ENCODE measurements at regions not wholly inside any gene's neighbourhood (a gene's known extent, or its start where the extent isn't known, plus 50 kb on each side); places are given as distances from the start of the nearest gene placed in this dataset.
A peak's percentile ranks its signal among the peaks of the same experiment; 100 is the strongest.

DNA sequence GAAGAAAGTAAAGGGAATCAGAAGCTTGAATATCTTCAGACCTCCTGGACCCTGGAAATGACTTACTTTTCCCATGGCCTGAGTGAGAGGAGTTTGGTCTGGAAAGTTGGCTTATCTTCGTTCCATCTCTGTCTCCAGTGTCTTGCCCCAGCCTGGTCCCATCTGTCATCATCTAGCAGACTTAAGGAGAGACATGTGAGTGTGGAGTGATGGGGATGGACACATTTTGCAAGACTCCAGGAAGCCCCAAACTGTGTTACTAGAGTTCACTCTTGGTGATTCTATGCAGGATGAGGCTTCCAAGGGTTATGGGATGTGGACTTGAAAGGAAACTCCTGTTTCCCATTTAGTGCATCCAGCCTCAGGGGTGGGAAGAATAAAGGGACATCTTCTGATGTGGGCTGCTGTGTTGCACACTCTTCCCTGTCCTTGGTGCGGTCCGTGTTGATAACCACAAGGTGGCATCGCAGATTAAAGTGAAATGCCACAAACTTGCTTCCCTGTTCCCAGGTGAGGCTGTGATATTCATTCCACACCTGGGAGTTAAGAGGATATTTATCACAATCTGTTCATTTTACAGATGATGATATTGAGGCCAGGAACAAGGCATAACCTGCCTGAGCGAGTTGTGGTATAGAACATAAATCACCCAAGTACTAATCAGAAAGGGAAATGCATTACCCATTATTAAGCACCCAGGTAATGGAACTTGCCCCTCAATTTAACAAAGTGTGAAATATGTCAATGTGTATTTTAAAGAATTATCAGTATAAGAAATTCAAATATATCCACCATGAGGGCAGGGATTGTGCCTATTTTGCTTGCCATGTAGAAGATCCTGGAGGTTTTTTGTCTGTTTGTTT, 269.9 kb upstream of the PAPPA start:
- TF ChIP-seq ZNF232 (CRISPR knock-in tag; IDR thresholded peaks at IDR 0.05; ENCODE audit: borderline replicate concordance) = no peak
- TF ChIP-seq POLR2A (IDR thresholded peaks at IDR 0.05; ENCODE audit: insufficient read depth in 1 of 2, low read depth in 2 of 2, low read length in 2 of 2) = no peak
- TF ChIP-seq JUN (CRISPR knock-in tag; IDR thresholded peaks at IDR 0.05) = no peak
- TF ChIP-seq NR3C1 (CRISPR knock-in tag; IDR thresholded peaks at IDR 0.05) = no peak
- TF ChIP-seq ATF7 (IDR thresholded peaks at IDR 0.05) = no peak
- TF ChIP-seq ATF7 (CRISPR knock-in tag; IDR thresholded peaks at IDR 0.05) = no peak
- TF ChIP-seq HNRNPK (IDR thresholded peaks at IDR 0.05; ENCODE audit: low read depth, low read length, poor library complexity, severe bottlenecking) = no peak
- TF ChIP-seq PRPF4 (IDR thresholded peaks at IDR 0.05; ENCODE audit: low read depth, low read length, poor library complexity, severe bottlenecking) = no peak
- TF ChIP-seq, protein P1, sequence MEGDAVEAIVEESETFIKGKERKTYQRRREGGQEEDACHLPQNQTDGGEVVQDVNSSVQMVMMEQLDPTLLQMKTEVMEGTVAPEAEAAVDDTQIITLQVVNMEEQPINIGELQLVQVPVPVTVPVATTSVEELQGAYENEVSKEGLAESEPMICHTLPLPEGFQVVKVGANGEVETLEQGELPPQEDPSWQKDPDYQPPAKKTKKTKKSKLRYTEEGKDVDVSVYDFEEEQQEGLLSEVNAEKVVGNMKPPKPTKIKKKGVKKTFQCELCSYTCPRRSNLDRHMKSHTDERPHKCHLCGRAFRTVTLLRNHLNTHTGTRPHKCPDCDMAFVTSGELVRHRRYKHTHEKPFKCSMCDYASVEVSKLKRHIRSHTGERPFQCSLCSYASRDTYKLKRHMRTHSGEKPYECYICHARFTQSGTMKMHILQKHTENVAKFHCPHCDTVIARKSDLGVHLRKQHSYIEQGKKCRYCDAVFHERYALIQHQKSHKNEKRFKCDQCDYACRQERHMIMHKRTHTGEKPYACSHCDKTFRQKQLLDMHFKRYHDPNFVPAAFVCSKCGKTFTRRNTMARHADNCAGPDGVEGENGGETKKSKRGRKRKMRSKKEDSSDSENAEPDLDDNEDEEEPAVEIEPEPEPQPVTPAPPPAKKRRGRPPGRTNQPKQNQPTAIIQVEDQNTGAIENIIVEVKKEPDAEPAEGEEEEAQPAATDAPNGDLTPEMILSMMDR (CRISPR knock-in tag; IDR thresholded peaks at IDR 0.05) = peak; percentile 85
- TF ChIP-seq GATAD2A (CRISPR knock-in tag; IDR thresholded peaks at IDR 0.05) = no peak
- no peak for TF ChIP-seq JDP2 (CRISPR knock-in tag; IDR thresholded peaks at IDR 0.05; ENCODE audit: borderline replicate concordance)
- TF ChIP-seq FOXA3 (CRISPR knock-in tag; IDR thresholded peaks at IDR 0.05) = 0 out of 2 replicates have a peak, but pooled peaks have one; percentile 37
